ENCODE measurements at regions not wholly inside any gene's neighbourhood (a gene's known extent, or its start where the extent isn't known, plus 50 kb on each side); places are given as distances from the start of the nearest gene placed in this dataset.

GRCh38 chr20:40547483-40548091 lies 141.4 kb downstream of the MAFB start:
- no peak overlapping the region for H3K4me2 ChIP-seq (ENCODE audit: low read length)
- H3K9me2 ChIP-seq (replicated peaks; ENCODE audit: control insufficient read depth, low read length) = no peaks in the 10 kb centered on the region
- no peak overlapping the region for H3K27ac ChIP-seq (ENCODE audit: low read depth, low read length)
- no peaks in the 10 kb centered on the region for H3K9me3 ChIP-seq (ENCODE audit: control insufficient read depth, insufficient read depth, low read length)
- no peaks in the 10 kb centered on the region for H3K4me1 ChIP-seq (ENCODE audit: control insufficient read depth, low read length)
- H3K4me3 ChIP-seq (ENCODE audit: low read length) = no peak overlapping the region
- H3K27me3 ChIP-seq (ENCODE audit: control insufficient read depth, low read length) = no peaks in the 10 kb centered on the region
- no peaks in the 10 kb centered on the region for H4K20me1 ChIP-seq (ENCODE audit: control insufficient read depth, insufficient read depth, low read depth, low read length)
- no peak for TF ChIP-seq CTCF (IDR thresholded peaks at IDR 0.05; ENCODE audit: low read depth, low read length, poor library complexity, severe bottlenecking)
- no peak for TF ChIP-seq EZH2phosphoT487 (IDR thresholded peaks at IDR 0.05; ENCODE audit: borderline replicate concordance, low read length)
- H3K79me2 ChIP-seq (ENCODE audit: control insufficient read depth, low read length) = no peaks in the 10 kb centered on the region
- H3K36me3 ChIP-seq (ENCODE audit: control insufficient read depth, low read length) = no peaks in the 10 kb centered on the region
- no peaks in the 10 kb centered on the region for H3F3A ChIP-seq (ENCODE audit: control insufficient read depth, insufficient read depth)

GRCh38 chr20:40545478-40545877 lies 143.6 kb downstream of the MAFB start:
- H3K4me3 ChIP-seq (ENCODE audit: low read length) = no peak overlapping the region
- no peaks in the 10 kb centered on the region for H3K79me2 ChIP-seq (ENCODE audit: control insufficient read depth, low read length)
- H3K9me3 ChIP-seq (ENCODE audit: control insufficient read depth, insufficient read depth, low read length) = no peaks in the 10 kb centered on the region
- no peak for TF ChIP-seq EZH2phosphoT487 (IDR thresholded peaks at IDR 0.05; ENCODE audit: borderline replicate concordance, low read length)
- TF ChIP-seq CTCF (IDR thresholded peaks at IDR 0.05; ENCODE audit: low read depth, low read length, poor library complexity, severe bottlenecking) = no peak
- no peak overlapping the region for H3K27ac ChIP-seq (ENCODE audit: low read depth, low read length)
- no peaks in the 10 kb centered on the region for H3K36me3 ChIP-seq (ENCODE audit: control insufficient read depth, low read length)
- no peaks in the 10 kb centered on the region for H3F3A ChIP-seq (ENCODE audit: control insufficient read depth, insufficient read depth)
- no peaks in the 10 kb centered on the region for H3K9me2 ChIP-seq (replicated peaks; ENCODE audit: control insufficient read depth, low read length)
- no peaks in the 10 kb centered on the region for H4K20me1 ChIP-seq (ENCODE audit: control insufficient read depth, insufficient read depth, low read depth, low read length)
- no peak overlapping the region for H3K4me2 ChIP-seq (ENCODE audit: low read length)
- peaks cover 8% of the 10 kb centered on the region; the same call in 1 of the 2 replicates for H3K27me3 ChIP-seq (ENCODE audit: control insufficient read depth, low read length)
- no peaks in the 10 kb centered on the region for H3K4me1 ChIP-seq (ENCODE audit: control insufficient read depth, low read length)

- H3K27me3 ChIP-seq (ENCODE audit: control insufficient read depth, low read length) = peaks cover 20% of the 10 kb centered on the region
- H3K4me3 ChIP-seq (ENCODE audit: low read length) = no peak overlapping the region
- no peaks in the 10 kb centered on the region for H4K20me1 ChIP-seq (ENCODE audit: control insufficient read depth, insufficient read depth, low read depth, low read length)
- TF ChIP-seq EZH2phosphoT487 (IDR thresholded peaks at IDR 0.05; ENCODE audit: borderline replicate concordance, low read length) (no peak), CTCF (IDR thresholded peaks at IDR 0.05; ENCODE audit: low read depth, low read length, poor library complexity, severe bottlenecking) (no peak)
- H3K4me2 ChIP-seq (ENCODE audit: low read length) = no peak overlapping the region
- H3K9me2 ChIP-seq (replicated peaks; ENCODE audit: control insufficient read depth, low read length) = no peaks in the 10 kb centered on the region
- H3K79me2 ChIP-seq (ENCODE audit: control insufficient read depth, low read length) = no peaks in the 10 kb centered on the region
- H3K4me1 ChIP-seq (ENCODE audit: control insufficient read depth, low read length) = no peaks in the 10 kb centered on the region
- no peak overlapping the region for H3K27ac ChIP-seq (ENCODE audit: low read depth, low read length)
- H3K9me3 ChIP-seq (ENCODE audit: control insufficient read depth, insufficient read depth, low read length) = no peaks in the 10 kb centered on the region
- no peaks in the 10 kb centered on the region for H3F3A ChIP-seq (ENCODE audit: control insufficient read depth, insufficient read depth)
- H3K36me3 ChIP-seq (ENCODE audit: control insufficient read depth, low read length) = no peaks in the 10 kb centered on the region
Measured at GRCh38 chr20:40542065-40542464, 147.0 kb downstream of the MAFB start.

Measured in DOHH2 (cell line).